Dermis microvascular lymphatic vessel endothelial cell (primary cell): ENCODE measurements at regions not wholly inside any gene's neighbourhood (a gene's known extent, or its start where the extent isn't known, plus 50 kb on each side); places are given as distances from the start of the nearest gene placed in this dataset.
"Not testable (repeated sequence)": the region's sequence is repeated elsewhere in the genome, so short reads cannot be mapped to it uniquely, and the experiment has no call there.

Experiments
- DNase-seq, 2 donors: peaks; one replicate each; pipeline versions ENCODE4 v3.0.0 to v3.0.0-alpha.2; 2010; ENCODE audit warnings: low read depth in 2 of 2

DNA sequence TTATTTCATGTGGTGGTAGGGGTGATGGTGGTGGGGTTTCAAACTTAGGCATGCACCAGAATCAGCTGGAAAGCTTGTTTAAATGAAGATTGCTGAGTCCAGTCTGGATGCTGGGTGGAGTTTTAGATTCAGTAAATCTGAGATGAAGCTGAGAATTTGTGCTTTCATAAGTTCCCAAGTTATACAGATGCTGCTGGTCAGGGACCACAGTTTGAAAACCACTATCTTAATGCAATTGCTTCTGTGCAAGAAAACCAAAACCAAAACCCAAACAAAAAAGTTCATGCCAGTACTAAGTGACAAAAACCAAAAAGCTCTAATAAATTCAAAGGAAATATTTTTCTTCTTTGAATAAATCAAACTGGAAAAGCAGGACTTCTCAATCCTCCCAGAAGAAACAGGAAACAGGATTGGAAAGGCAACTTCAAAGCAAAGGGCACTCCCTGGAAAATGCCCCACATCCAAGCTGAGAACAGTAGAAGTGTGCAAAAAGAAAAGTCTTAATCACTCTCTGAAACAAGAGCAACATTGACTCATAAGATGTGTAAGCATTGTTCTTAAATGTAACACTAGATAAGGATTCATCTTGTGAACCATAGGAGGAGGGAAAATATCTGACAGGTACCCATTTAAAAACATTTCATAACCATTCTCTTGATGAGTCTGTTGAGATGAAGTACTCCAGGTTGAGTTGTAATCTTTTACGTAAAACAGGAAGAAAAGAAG lies 481.5 kb upstream of the HSF2 start:
- no peak for DNase-seq

DNA sequence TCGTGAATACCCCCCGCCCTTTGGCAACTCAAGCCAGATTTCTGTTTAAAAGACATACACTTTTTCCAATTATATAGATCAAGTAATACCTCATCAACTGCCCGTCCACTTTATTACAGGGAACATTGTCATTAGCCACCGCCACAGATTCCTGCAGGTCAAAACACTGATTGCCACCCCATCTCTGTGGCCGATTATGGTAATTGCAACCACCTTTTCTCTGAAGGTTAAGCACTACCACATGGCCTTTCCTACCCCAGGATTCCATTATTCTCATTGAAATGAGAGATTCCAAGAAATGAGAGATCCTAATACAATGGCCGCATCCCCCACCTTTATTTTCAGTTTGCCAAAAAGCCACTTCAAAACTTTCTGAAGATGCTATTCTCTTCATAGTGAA lies 478.8 kb upstream of the HSF2 start:
- no peak for DNase-seq

DNA sequence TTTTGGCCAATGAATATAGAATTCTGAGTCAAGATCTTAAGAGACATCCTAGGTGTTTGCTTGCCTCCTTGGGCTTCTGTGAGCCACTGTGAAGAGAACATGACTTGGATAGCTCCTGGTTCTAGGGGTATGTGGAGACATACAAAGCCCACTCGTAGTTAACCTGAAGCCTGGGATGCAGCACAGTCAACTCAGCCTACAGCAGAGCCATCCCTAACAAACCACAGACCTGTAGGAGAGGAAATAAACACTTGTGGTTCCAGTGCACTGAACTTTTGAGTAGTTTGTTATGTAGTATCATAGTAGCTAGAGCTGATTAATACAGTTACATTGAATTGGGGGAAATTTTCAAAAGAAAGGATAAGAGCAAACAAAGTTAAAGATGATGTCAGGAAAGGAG lies 474.4 kb upstream of the HSF2 start:
- DNase-seq, result no peak

DNA sequence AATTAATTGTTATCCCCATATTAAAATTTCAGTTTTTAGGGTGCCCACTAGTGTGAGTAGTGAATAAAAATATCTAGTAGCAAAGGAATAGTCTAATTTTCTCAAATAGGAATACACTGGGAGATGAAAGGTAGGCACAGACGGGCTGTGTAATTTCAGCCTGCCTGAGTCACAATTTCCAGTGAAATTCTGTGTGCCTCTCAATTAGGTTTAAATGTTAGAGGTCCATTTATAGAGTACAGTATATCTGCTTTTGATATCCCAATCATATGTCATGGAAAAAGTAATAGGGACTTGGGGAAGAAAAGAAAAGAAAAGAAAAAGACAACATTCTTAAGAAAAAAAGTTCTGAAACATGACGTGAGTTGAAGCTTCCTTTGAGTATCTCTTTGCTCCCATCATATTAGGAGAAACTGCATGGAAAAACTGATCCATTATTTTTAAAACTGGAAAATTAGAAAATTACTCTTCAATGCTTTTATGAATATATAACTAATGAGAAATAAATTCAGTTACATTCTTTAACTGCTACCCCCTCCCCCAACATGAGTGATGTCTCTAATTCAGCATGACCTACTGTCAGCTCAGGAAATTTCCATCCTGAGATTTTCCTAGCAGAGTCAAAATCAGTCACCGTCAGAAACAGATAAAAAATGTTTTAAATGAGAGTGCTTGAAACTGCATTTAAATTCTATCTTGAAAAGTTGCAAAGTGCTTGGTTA lies 473.8 kb upstream of the HSF2 start:
- DNase-seq, result no peak

DNA sequence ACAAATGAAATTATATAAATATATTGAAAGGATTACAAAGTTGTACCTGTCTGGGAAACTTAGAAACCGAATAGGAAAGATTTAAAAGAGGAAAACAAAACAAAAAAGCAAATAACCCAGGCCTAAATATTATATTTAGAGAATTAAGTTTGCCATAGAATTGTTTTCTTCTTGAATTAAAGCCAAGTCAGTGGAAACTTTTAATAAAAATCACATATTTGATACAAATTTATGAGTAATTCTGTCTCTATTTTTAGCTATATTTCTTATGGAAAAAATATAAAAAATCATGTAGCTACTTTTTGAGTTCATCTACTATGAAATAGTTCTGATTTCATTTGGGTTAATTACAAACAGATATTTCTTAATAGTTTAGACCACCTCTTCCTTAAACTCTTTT lies 470.2 kb upstream of the HSF2 start:
- DNase-seq, result no peak

DNA sequence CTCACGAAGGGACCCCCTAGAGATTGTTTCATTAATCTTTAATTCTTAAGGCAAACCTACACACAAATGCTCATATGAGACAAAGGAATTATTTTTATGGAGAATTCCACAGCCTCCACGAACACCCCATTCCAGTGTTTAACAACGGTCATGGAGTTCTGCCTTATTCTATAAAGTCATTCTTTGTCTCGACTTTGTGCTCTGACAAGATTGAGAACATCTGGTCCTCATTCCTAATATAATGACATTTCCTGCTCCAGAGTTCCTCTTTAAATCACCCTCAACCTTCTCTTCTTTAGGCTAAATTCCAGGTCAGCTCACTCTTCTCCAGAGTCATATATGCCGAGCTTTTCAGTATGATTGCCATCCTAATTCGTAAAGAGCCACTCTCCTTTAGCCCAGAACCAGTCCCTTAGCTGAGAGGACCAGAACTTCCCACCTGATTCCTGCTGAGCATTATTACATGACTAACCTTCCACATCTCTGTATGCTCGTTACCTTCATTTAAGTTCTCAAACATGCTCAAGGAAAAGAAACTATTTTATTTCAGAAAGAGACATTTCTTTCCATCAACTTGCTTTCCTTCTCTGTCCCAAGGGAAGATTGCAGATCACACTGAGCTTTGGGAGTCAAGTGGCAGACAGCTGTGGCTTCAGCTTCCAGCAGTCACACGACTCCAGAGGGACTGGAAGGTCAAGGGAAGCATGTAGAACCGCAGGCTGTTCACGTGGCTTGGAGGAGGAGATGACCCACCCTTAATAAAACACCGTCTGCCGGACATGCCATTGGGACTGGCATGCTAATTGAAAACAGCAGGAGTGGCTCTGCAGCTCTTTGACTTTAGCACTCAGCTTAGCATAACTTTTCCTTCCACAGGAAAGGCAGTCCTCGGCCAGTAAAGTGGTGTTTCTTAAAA lies 467.1 kb upstream of the HSF2 start:
- DNase-seq, result peak; percentile 27 to 70

DNA sequence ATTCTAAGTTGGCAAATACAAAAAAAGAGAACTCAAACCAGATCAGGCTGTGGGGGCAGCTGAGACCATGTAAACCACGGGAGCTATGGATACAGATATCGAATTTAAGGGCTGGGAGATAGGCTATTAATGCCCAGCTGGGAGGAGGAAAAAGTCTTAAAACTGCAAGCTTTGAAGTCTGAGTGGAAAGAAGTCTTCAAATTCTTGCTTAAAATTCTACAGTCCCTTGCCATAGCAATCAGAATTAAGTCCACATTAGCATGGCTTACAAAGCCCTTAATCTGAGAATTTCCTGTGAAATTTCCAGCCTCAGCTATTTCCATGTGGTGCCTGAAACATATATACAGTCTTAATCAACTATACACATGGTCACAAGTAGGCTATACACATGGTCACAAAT lies 465.0 kb upstream of the HSF2 start:
- no peak for DNase-seq

DNA sequence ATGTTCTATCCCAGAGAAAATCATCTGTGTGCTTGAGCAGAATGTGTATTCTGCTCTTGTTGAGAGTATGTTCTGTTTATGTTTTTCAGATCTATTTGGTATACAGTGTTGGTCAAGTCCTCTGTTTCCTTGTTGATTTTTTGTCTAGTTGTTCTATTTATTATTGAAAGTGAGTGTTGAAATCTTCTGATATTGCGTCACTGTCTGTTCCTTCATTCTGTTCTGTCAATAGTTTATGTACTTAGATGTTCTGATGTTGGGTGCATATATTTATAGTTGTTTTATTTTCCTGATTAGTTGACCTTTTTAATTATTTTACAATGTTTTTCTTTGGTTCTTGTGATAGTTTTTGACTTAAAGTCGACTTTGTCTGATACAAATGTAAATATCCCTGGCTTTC lies 458.7 kb upstream of the HSF2 start:
- DNase-seq, result no peak

DNA sequence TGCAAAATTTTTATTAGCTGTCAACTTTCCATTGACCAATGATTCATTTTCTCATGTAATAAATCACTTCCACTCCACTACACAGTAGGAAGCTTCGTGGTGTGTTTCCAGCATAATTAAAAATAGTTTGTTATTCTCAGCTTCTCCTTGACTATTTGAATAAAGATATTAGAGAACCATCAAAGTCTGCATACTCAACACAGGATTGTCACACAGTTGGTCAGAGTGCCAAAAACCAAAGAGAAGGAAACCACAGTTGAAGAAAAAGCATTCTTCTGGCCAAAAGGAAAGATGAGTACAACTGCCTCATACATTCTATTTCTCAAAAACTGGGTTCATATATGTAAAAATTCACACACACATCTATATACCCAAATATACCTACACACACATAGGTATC lies 455.1 kb upstream of the HSF2 start:
- DNase-seq, result no peak

DNA sequence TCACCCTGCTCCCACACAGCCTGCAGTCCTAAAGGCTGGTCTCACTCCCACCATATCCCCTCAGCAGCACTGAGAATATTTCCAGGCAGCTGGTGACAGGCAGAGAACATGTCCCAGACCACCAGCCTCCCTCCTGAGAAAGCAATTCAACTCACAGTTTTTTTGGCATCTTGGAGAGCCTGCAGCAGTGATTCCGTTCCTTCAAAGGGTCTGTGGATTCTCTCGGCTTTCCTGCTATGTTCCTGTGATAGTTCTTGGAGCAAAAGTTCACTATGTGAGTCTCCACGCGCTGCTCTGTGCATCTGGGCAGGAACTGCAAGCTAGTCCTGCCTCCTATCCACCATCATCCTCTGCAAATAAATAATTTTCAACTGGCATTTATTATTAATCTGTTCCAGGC lies 448.3 kb upstream of the HSF2 start:
- no peak for DNase-seq

DNA sequence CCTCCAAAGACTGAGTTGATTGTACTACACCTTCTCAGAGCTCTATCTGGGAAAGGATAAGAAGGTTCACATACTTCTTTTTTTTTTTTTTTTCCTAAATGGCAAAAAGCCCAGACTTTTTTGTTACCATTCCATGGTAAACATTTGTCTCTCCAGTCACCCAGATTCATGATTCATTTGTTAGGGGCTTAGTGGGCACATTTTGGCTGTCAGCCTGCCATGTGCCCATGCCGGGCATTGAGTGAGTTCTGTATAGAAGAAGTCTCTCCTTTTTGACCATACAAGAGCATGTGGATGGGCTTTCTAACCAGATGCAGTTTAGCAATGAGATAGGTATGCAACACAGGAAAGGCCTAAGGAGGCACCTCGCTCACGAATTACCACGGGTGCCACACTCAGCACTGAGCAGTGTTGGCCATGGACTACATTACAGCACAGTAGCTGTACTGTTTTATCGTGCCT lies 447.5 kb upstream of the HSF2 start:
- peak in 1 of 2 donors; percentile 46 for DNase-seq

DNA sequence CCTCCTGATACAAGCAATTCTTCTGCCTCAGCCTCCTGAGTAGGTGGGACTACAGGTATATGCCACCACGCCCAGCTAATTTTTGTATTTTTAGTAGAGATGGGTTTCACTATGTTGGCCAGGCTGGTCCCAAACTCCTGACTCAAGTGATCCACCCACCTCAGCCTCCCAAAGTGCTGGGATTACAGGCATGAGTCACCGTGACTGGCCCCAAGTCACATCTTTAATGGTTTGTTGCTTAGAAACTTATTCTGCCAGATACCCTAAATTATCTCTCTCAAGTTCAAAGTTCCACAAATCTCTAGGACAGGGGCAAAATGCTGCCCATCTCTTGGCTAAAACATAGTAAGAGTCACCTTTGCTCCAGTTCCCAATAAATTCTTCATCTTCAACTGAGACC lies 444.1 kb upstream of the HSF2 start:
- DNase-seq, result not testable (repeated sequence)

DNA sequence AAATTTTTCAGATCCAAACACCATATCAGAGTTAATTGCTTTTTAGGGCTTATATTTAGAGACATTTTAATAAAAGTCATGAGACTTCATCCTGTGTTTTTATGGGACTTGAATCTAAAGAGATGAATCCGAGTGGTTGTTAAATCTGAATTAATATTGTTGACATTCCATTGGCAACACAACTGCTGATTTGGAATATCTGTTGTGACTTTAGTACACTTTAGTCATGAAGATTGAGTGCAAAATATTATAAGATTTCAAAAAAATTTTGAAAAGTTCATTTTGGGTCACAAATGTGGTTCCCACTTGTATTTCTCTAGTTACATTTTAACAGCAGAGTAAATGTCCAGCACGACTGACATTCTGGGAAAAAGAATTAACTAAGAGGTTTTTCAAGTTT lies 442.7 kb upstream of the HSF2 start:
- no peak for DNase-seq

DNA sequence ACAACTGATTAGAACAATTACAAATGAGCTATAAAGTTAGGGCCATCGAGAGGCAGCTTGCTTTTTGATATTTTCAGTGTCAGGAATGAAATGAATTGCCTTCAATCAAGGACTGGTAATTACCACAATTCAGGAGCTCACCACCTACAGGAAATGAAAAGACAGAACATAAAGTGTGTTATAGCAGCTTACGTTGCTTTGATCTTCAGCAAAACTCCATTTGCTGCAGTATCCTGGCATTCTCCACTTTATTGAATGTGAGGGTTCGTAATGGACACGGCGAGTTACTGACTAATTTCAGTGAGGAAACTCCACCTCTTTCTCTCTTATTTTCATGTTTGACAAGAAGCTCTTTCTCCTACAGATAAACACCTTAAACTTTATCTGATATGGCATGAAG lies 440.0 kb upstream of the HSF2 start:
- DNase-seq, result no peak

DNA sequence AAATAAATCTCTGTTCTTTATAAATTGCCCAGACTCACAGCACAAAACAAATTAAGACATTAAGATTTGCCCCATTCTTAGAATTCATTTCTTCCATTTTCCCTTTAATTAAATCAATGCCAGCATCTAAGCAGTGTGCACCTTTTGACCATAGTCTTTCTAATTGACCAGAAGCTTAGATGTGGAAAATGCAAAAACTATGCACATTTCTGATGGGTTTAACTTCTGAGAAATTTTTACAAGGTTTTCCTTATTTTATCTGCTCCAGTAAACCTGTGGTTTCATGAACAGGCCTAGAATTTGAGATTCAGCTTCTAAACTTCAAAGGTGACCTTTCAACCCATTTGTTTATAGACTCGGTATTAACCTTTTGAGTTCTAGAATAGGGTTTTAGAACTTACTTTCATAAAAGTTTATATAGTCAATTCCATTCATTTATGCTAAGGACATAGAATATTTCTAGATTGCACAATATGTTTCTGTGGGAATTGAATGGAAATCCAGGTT lies 437.8 kb upstream of the HSF2 start:
- DNase-seq, result no peak

DNA sequence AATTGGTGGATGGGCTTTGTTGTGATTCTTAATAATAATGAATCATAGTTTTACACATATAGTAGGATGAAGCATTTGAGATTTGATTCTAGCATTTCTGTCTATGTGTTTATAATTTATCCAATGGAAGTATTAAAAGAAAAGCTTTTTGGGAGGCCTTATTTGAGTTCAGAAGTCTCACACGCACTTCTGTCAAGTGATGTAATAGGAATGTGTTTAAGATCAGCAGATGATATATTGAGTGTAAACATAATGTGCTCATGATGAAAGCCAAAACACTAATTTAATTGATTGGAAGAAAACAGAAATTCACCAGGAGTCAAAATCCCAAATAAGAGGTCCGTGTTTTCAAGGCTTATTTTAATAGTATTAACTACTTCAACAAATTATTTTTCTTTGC lies 435.6 kb upstream of the HSF2 start:
- no peak for DNase-seq

DNA sequence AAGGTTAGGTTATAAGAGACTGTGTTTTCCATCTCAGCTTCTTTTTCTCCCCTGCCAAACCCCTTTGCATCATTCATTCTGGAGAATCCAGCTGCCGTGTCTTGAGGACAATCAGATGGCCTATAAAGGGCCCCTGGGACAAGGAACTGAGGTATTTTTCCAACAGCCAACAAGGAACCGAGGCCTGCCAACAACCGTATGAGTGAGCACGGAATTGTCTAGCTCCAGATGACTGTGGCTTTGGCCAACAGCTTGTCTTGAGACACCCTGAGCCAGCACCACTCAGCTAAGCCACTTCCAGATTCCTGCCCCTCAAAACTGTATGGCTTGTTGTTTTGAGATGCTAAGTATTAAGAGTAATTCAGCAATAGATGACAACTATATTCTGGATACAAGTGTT lies 433.7 kb upstream of the HSF2 start:
- no peak for DNase-seq

DNA sequence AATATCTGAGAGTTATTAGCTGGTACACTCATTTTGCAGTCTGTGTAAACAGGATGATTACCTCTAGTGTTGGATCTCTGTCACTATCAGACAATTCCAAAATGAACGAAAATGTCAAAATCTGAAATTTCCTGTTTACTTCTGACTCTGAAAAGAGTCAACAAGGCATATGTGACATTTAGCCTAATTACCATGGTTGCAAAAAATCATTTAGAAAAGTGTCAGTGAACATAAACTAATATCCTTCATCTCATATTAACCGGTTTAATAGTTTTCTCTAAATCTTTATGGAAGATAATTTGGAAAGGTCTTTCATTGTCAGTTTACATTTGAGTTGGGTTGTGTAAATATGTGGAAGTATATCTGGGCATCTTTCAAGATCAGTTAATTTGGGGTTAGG lies 431.8 kb upstream of the HSF2 start:
- no peak for DNase-seq

DNA sequence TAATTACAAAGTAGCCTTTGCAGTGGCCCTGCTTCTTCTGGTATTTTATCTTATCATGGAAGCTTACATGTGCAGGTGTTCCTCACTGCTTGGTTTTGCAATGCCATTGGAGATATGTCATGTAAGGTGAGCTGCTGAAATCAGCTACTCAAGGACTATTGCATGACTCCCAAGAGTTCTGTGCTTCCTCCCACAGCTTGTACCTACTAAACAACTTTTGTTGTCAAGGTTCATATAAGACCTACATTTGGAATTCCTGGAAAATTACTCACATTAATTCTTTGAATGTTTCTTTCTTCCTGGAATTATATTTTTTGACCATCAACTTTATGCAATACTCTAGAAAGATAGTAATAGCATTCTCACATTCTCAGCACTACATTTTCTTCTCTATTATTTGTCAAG lies 427.5 kb upstream of the HSF2 start:
- no peak for DNase-seq

DNA sequence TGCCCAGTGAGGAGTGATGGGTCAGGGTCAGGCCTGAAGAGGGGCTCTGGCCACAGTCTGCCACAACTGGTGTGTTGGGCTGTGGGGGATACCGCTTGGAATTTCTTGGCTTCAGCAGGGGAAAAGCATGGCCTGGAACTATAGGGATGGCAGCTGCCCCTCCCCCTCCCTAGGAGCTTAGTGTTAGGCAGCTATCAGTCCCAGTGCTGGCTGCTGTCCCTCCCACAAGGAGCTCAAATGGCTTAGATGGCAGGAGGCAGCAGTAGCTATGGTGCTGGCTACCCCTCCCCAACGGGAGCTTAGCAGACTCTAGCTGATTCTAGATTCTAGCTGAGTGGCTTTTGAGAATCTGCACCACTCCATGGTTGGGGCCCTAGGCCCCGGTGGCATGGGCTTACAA lies 414.5 kb upstream of the HSF2 start:
- DNase-seq, result no peak

DNA sequence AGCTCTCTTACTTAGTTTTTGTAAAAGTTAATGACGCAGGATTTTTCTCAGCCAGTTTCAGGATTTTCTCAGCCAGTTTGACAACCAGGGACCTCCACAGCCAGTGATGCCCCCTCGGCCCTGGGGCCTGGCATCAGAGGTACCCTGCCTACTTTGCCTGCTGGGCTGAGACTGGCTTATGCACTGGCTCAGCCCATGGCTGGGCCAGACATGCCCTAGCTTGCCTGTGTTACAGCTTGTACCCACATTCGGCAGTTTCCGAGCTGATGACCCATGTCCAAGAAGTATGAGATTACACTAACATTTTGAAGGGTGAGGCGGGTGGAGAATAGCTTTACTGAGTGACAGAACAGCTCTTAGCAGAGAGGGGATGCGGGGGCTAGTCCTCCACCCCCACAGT lies 406.1 kb upstream of the HSF2 start:
- no peak for DNase-seq

DNA sequence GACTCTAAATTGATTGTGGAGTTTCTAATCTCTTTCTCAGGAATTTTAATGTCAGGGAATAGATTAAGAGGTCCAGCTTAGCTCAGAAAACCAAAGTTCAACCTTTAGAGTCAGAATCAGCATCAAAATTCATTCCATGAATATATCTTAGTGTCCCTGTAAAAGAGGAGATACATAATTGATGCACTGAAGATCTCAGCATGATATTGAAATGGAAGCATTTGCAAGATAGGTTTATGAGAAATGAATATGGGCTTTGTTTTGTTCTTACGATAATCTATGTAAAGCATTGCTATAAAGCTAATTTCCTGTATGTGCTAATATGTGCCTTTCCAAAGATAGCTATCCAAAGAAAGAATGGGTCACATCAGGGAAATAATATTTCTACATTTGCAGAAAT lies 404.5 kb upstream of the HSF2 start:
- no peak for DNase-seq
